Rectal smooth muscle tissue (tissue), 1 donor: ENCODE measurements at regions not wholly inside any gene's neighbourhood (a gene's known extent, or its start where the extent isn't known, plus 50 kb on each side); places are given as distances from the start of the nearest gene placed in this dataset.

Experiments
- H3K27ac ChIP-seq: one replicate; pipeline ENCODE4 v1.7.0; 2013; ENCODE audit warnings: low read depth, low read length, inconsistent platforms
- H3K27me3 ChIP-seq: one replicate; pipeline ENCODE4 v1.7.0; 2013; ENCODE audit warnings: low read length; ENCODE audit not compliant: control insufficient read depth, insufficient read depth
- H3K36me3 ChIP-seq: one replicate; pipeline ENCODE4 v1.7.0; 2013; ENCODE audit warnings: low read length; ENCODE audit not compliant: control insufficient read depth, insufficient read depth
- H3K4me1 ChIP-seq: one replicate; pipeline ENCODE4 v1.7.0; 2013; ENCODE audit warnings: low read length; ENCODE audit not compliant: control insufficient read depth, insufficient read depth
- H3K4me3 ChIP-seq: one replicate; pipeline ENCODE4 v1.7.0; 2013; ENCODE audit warnings: low read length
- H3K9ac ChIP-seq: one replicate; pipeline ENCODE4 v1.7.0; 2013; ENCODE audit warnings: low read length

DNA sequence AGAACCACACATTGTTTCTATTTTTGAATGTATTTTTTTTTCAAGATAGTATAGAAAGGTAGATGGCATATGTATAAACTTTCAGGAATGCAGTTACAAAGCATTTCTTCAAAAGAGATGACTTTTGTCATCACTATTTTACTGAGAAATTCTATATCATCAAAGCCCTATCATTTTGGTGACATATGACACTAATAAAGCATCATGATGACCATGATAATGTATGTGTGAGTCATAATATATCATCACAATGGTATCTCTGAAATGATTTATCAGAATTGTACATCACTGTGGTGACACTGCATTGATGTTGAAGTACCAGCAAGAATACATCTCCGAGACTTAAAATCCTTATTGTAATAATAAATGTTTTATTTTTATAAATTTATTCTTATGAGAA, 1740.8 kb downstream of the PCDH7 start:
- Histone ChIP-seq H3K27ac (no peak overlapping the region), H3K4me3 (no peak overlapping the region), H3K27me3 (no peaks in the 10 kb centered on the region), H3K36me3 (no peaks in the 10 kb centered on the region), H3K9ac (no peak overlapping the region), H3K4me1 (no peaks in the 10 kb centered on the region)

DNA sequence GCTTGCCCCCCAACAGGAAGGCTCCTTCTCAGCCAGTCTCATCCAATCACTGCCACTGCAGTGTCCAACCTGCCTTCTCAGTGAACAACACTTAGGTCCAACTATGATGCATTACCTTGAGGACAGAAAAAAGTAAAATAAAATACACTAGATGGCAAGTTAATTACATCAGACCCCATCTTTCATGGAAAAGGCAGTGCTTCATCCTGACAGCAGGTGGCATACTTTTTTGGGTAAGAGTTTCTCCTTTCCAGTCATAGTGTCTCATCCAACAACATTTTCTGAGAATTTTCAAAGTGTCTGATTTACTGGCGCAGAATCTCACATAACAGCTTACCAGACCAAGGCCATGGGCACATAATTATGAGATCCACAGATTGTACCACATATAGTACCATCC, 1742.8 kb downstream of the PCDH7 start:
- H3K27me3 ChIP-seq = no peaks in the 10 kb centered on the region
- H3K9ac ChIP-seq = no peak overlapping the region
- no peaks in the 10 kb centered on the region for H3K4me1 ChIP-seq
- no peak overlapping the region for H3K27ac ChIP-seq
- H3K4me3 ChIP-seq = no peak overlapping the region
- H3K36me3 ChIP-seq = no peaks in the 10 kb centered on the region

DNA sequence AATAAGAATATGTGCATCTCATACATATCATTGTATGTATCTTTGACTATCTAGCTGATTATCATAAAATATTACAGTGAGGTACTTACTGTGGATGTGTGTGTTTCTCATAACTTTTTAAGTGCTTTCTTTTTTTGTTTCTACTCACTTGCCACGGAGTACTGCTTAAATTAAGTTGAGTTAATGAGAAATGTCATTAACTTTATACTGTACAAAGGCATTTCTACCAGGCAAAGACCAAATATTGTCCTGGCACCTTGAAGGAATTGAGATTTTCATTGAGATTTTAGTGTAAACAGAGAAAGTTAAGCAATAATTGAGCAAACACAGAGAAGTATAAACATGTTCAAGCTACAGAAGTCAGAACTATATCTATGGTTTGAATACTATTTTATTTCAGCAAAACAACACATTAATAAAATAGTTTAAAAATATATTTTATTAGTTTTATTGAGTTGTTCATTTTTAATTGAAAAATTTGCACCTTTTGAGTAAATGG, 1750.0 kb downstream of the PCDH7 start:
- Histone ChIP-seq H3K4me1 (no peaks in the 10 kb centered on the region), H3K27me3 (no peaks in the 10 kb centered on the region), H3K9ac (no peak overlapping the region), H3K4me3 (no peak overlapping the region), H3K36me3 (no peaks in the 10 kb centered on the region), H3K27ac (no peak overlapping the region)

DNA sequence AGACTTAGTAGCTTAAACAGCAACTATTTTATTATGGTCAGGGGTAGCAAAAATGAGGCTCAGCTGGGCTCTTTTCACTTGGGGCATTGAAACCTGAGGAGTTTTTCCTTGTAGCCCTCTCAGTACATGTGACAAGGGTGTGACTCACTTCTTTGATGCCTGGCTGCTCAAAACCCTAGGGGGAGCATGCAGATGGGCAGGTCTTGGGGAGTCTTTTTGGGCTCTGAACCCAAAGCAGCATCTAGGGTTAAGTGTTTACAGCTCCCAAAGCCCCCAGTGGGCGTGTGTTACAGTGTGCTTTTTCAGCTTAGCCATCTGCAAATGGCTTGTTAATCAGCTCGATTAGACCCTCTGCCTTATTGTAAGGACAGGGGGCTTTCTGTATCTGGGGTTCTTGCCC, 1752.7 kb downstream of the PCDH7 start:
- H3K27ac ChIP-seq = no peak overlapping the region
- no peak overlapping the region for H3K4me3 ChIP-seq
- H3K27me3 ChIP-seq = no peaks in the 10 kb centered on the region
- no peak overlapping the region for H3K9ac ChIP-seq
- H3K4me1 ChIP-seq = no peaks in the 10 kb centered on the region
- no peaks in the 10 kb centered on the region for H3K36me3 ChIP-seq

DNA sequence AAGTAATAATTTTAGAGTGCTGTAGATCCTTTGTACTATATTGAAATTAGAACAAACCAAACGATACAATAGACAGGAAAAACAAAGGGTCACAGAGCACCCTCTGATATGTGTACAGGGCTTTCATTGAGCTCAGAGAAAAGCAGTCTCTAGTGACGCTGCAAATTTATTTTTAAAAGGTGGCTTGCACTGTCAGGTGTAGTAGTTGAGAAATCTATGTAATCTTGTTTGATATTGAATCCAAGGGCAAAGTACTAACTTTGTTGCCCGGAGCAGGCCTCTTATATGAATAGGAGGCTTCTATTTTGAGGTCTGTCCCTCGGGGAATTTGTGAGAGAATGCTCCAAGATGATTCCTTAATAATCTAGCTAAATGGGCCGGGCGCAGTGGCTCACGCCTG, 1755.5 kb downstream of the PCDH7 start:
- Histone ChIP-seq H3K27me3 (no peaks in the 10 kb centered on the region), H3K9ac (no peak overlapping the region), H3K4me3 (no peak overlapping the region), H3K4me1 (no peaks in the 10 kb centered on the region), H3K36me3 (no peaks in the 10 kb centered on the region), H3K27ac (no peak overlapping the region)

DNA sequence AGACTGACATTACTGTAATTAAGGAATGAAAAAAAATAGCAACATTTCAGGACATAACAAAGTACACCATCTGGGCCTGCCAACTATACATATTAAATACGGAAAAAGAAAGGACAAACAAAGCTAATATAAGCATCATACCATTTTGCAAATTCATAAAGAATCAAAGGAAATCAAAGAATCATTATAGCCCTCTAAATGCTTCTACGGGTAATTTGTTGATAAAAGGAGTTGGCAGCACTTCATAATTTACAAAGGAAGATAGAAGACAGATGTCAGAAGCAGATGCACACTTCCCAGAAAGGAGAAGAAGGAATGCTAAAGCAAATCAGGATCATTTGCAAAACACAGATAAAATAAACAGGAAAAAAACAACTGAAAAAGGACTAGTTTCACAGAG, 1757.3 kb downstream of the PCDH7 start:
- Histone ChIP-seq H3K27me3 (no peaks in the 10 kb centered on the region), H3K9ac (no peak overlapping the region), H3K36me3 (no peaks in the 10 kb centered on the region), H3K27ac (no peak overlapping the region), H3K4me1 (no peaks in the 10 kb centered on the region), H3K4me3 (no peak overlapping the region)

DNA sequence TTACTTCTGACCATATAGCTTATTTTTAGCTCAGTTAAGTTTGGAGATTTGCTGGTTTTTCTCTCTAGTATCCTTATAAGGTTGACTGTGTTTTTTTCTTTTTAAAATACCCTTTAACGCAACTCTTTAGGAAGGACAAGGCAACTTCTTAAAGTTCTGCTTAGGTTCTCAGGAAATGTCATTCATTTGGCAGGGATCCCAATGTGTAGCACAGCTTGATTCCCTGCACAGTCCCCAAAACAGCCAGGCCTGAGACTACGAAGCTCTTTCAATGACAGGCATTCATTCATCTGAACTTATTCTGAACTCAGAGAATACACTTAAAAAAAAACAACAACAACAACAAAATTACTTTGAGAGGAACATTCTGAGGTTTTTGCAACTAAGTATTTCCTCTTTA, 1765.8 kb downstream of the PCDH7 start:
- Histone ChIP-seq H3K9ac (no peak overlapping the region), H3K4me1 (no peaks in the 10 kb centered on the region), H3K27me3 (no peaks in the 10 kb centered on the region), H3K27ac (no peak overlapping the region), H3K4me3 (no peak overlapping the region), H3K36me3 (no peaks in the 10 kb centered on the region)

DNA sequence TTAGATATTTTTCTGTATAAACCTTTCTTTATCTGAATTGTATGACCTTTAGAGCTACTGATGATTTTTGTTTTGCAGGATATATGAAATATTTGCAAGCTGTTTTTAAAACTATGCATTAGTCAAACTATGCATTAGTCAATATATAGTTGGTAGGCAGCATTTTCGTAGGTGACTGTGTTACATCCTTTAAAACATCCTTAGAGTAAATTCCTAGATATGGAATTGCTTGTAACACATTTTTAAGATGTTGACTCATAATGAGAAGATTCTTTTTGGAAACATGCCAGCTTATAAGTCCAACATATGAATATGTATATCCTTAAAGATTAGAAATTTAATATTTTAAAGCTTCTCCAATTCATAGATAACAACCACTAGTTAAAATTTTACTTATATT, 1768.5 kb downstream of the PCDH7 start:
- H3K9ac ChIP-seq = no peak overlapping the region
- no peaks in the 10 kb centered on the region for H3K4me1 ChIP-seq
- no peaks in the 10 kb centered on the region for H3K36me3 ChIP-seq
- H3K27me3 ChIP-seq = no peaks in the 10 kb centered on the region
- H3K27ac ChIP-seq = no peak overlapping the region
- no peak overlapping the region for H3K4me3 ChIP-seq

DNA sequence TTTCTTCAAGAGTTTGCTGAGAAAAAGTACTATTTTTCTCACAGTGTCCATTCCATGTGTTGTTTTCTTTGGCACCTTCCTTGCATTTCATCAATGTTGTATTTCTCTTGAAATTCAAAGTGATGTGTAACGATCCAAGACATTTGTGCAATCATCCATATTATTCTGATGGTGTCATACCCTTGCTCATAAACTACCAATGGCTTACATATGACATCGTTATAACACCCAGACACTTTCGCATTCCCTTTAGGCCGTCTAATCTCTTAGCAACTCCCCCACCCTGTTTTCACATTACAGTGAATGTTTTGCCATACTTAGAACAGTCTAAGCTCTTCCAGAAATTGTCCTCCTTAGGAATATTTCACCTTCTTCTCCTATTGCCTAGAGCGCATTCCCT, 1779.0 kb downstream of the PCDH7 start:
- no peak overlapping the region for H3K9ac ChIP-seq
- no peak overlapping the region for H3K4me3 ChIP-seq

DNA sequence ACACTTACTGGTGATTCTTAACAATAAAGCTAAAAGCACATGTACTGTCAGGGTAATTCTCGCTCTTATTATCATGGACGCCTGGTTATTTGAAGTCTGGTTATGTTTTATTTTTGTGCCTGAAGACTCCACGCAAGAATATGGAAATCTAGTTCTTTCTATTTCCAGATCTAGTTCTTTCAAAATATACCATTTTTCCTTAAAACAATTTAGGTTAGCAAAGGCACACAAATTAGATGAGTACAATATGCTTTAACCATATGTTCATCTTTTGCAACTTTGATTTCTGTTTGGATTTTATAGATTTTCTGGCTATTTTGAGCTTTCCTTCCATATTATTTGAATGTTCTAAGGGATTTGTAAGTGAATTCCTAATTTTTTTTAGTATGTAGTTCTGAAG, 1783.1 kb downstream of the PCDH7 start:
- no peak overlapping the region for H3K27ac ChIP-seq
- no peaks in the 10 kb centered on the region for H3K36me3 ChIP-seq
- H3K9ac ChIP-seq = no peak overlapping the region
- H3K4me3 ChIP-seq = no peak overlapping the region
- H3K4me1 ChIP-seq = no peaks in the 10 kb centered on the region
- no peaks in the 10 kb centered on the region for H3K27me3 ChIP-seq

More for the DNA sequence above, 1779.0 kb downstream of the PCDH7 start:
- no peaks in the 10 kb centered on the region for H3K27me3 ChIP-seq
- H3K36me3 ChIP-seq = no peaks in the 10 kb centered on the region
- H3K27ac ChIP-seq = no peak overlapping the region
- H3K4me1 ChIP-seq = no peaks in the 10 kb centered on the region

DNA sequence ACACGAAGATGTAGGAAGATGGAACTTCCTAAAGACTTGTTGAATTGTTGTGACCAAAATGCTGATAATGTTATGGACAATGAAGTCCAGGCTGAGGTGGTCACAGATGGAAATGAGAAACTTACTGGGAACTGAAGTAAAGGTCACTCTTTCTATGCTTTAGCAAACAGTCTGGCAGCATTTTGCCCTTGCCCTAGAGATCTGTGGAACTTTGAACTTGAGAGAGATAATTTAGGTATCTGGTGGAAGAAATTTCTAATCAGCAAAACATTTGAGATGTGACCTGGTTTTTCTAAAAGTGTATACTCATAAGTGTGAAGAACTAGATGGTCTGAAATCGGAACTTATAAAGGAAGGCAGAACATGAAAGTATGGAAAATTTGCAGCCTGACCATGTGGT, 1785.9 kb downstream of the PCDH7 start:
- no peaks in the 10 kb centered on the region for H3K36me3 ChIP-seq
- H3K27me3 ChIP-seq = no peaks in the 10 kb centered on the region
- H3K9ac ChIP-seq = no peak overlapping the region
- H3K4me1 ChIP-seq = no peaks in the 10 kb centered on the region
- no peak overlapping the region for H3K27ac ChIP-seq
- no peak overlapping the region for H3K4me3 ChIP-seq

DNA sequence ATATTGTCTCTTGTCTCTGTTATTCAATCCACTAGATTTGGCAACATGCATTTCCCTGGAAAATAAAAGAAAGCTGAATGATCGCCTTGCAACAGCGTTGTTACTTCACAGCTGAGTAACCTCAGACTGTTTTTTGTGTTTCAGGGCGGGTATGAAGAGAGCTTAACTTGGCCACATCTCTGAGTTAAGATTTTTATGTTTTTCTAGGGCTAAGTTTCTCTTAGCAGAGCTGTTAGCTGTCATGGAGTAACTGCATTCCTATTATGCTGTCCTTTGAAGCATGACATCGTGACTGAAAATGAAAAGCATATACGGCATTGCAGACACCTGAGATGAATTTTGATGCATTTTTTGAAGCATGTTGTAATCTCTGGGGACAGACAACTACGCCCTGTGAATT, 1798.9 kb downstream of the PCDH7 start:
- Histone ChIP-seq H3K4me3 (no peak overlapping the region), H3K27ac (no peak overlapping the region), H3K4me1 (no peaks in the 10 kb centered on the region), H3K27me3 (no peaks in the 10 kb centered on the region), H3K36me3 (no peaks in the 10 kb centered on the region), H3K9ac (no peak overlapping the region)

DNA sequence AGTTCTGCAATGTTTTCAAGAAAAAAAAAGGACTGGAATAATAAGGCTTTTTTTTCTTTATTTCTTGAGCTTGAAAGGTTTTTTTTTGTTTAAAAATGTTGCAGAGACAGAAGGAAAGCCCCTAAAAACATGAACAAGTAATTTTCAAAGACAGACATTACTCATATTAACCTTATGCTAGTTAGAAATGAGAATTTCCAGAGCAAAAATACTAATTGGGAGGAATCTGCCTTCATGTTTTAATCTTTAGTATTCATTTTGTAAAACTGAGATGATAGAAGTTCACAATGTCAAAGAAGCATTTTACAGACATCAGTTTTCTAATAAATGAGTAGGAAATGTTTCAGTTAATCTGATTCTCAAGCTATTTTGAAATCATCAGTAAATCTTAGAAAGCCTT, 1805.3 kb downstream of the PCDH7 start:
- Histone ChIP-seq H3K27me3 (no peaks in the 10 kb centered on the region), H3K4me3 (no peak overlapping the region), H3K36me3 (no peaks in the 10 kb centered on the region), H3K4me1 (no peaks in the 10 kb centered on the region), H3K27ac (no peak overlapping the region), H3K9ac (no peak overlapping the region)
